Fibroblast of lung (primary cell): ENCODE measurements at regions not wholly inside any gene's neighbourhood (a gene's known extent, or its start where the extent isn't known, plus 50 kb on each side); places are given as distances from the start of the nearest gene placed in this dataset.
"Not testable (repeated sequence)": the region's sequence is repeated elsewhere in the genome, so short reads cannot be mapped to it uniquely, and the experiment has no call there.

Experiments
- EZH2 ChIP-seq: IDR thresholded peaks from 2 replicates; pipeline ENCODE4 v1.5.1; 2012; ENCODE audit warnings: low read length, control low read depth, mild to moderate bottlenecking; ENCODE audit errors: missing control alignments
- TF ChIP-seq, protein P1 (sequence below), 2 donors: IDR thresholded peaks in 1 of 2; conservative IDR thresholded peaks in 1 of 2; 1 replicate in 1 of 2; 2 replicates in 1 of 2; pipeline ENCODE4 v1.5.1; 2011 to 2012; ENCODE audit warnings: low read length in 2 of 2, control low read depth in 1 of 2, inconsistent platforms in 1 of 2, low read depth in 1 of 2, mild to moderate bottlenecking in 1 of 2

GRCh38 chr16:88148682-88149081 lies 197.4 kb downstream of the BANP start:
- TF ChIP-seq, protein P1, sequence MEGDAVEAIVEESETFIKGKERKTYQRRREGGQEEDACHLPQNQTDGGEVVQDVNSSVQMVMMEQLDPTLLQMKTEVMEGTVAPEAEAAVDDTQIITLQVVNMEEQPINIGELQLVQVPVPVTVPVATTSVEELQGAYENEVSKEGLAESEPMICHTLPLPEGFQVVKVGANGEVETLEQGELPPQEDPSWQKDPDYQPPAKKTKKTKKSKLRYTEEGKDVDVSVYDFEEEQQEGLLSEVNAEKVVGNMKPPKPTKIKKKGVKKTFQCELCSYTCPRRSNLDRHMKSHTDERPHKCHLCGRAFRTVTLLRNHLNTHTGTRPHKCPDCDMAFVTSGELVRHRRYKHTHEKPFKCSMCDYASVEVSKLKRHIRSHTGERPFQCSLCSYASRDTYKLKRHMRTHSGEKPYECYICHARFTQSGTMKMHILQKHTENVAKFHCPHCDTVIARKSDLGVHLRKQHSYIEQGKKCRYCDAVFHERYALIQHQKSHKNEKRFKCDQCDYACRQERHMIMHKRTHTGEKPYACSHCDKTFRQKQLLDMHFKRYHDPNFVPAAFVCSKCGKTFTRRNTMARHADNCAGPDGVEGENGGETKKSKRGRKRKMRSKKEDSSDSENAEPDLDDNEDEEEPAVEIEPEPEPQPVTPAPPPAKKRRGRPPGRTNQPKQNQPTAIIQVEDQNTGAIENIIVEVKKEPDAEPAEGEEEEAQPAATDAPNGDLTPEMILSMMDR (conservative IDR thresholded peaks at IDR 0.05 in 1 of 2, IDR thresholded peaks at IDR 0.05 in 1 of 2; ENCODE audit: low read depth in 1 of 2, low read length in 2 of 2) = not testable (repeated sequence)
- TF ChIP-seq EZH2 = not testable (repeated sequence)
